LoVo (cell line): ENCODE measurements at regions not wholly inside any gene's neighbourhood (a gene's known extent, or its start where the extent isn't known, plus 50 kb on each side); places are given as distances from the start of the nearest gene placed in this dataset.

Experiments used
- DNase-seq: peaks from one replicate; pipeline ENCODE4 v3.0.0-alpha.2; 2016; ENCODE audit warnings: low spot score

- DNase-seq, result no peak
These were observed 186.9 kb upstream of the TNRC6C start for GRCh38 chr17:77771587-77771986.

- DNase-seq, result no peak
These were observed 186.5 kb upstream of the TNRC6C start for GRCh38 chr17:77771998-77772397.

- peak; percentile 1 for DNase-seq
These were observed 186.0 kb upstream of the TNRC6C start for GRCh38 chr17:77772461-77772897.

GRCh38 chr17:77772899-77773358 lies 185.6 kb upstream of the TNRC6C start:
- DNase-seq, result no peak

GRCh38 chr17:77774182-77774581 lies 184.3 kb upstream of the TNRC6C start:
- DNase-seq, result no peak

- no peak for DNase-seq
These were observed 179.6 kb upstream of the TNRC6C start for GRCh38 chr17:77778636-77779489.

GRCh38 chr17:77779711-77780539 lies 178.6 kb upstream of the TNRC6C start:
- no peak for DNase-seq

- no peak for DNase-seq
These were observed 177.0 kb upstream of the TNRC6C start for GRCh38 chr17:77781536-77781935.

- DNase-seq, result no peak
These were observed 176.3 kb upstream of the TNRC6C start for GRCh38 chr17:77782201-77782600.

- DNase-seq, result no peak
These were observed 175.9 kb upstream of the TNRC6C start for GRCh38 chr17:77782611-77783010.

GRCh38 chr17:77783991-77784820 lies 174.3 kb upstream of the TNRC6C start:
- DNase-seq, result no peak

- no peak for DNase-seq
These were observed 173.1 kb upstream of the TNRC6C start for GRCh38 chr17:77785312-77785905.

- no peak for DNase-seq
These were observed 172.4 kb upstream of the TNRC6C start for GRCh38 chr17:77786090-77786489.

GRCh38 chr17:77786740-77787505 lies 171.6 kb upstream of the TNRC6C start:
- DNase-seq, result no peak

- DNase-seq, result no peak
These were observed 168.2 kb upstream of the TNRC6C start for GRCh38 chr17:77790143-77790829.

- DNase-seq, result no peak
These were observed 165.9 kb upstream of the TNRC6C start for GRCh38 chr17:77792626-77793025.

- DNase-seq, result no peak
These were observed 165.1 kb upstream of the TNRC6C start for GRCh38 chr17:77793146-77793970.

GRCh38 chr17:77793971-77794235 lies 164.6 kb upstream of the TNRC6C start:
- DNase-seq, result no peak

- no peak for DNase-seq
These were observed 163.7 kb upstream of the TNRC6C start for GRCh38 chr17:77794846-77795245.

- no peak for DNase-seq
These were observed 162.8 kb upstream of the TNRC6C start for GRCh38 chr17:77795685-77796084.
